Esophagus squamous epithelium (tissue), 5 donors: ENCODE measurements at regions not wholly inside any gene's neighbourhood (a gene's known extent, or its start where the extent isn't known, plus 50 kb on each side); places are given as distances from the start of the nearest gene placed in this dataset.

Experiments
- DNase-seq: peaks from one replicate; lab custom pipeline; 2025; lab: John Stamatoyannopoulos, UW
- H3K27ac ChIP-seq, 4 donors: fragments of 200-600 bp; sonication (generic); one replicate each; pipeline ENCODE4 v1.5.1; 2016 to 2019; ENCODE audit warnings: mild to moderate bottlenecking in 1 of 4
- H3K27me3 ChIP-seq, 4 donors: fragments of 200-600 bp; sonication (generic); 1 replicate in 3 of 4; 2 replicates in 1 of 4; pipeline versions ENCODE4 v1.5.1 to v1.6.0; 2017 to 2021; ENCODE audit warnings: antibody characterized with exemption in 1 of 4
- H3K36me3 ChIP-seq, 3 donors: fragments of 200-600 bp; sonication (generic); one replicate each; pipeline ENCODE4 v1.5.1; 2016 to 2019
- H3K4me1 ChIP-seq, 3 donors: fragments of 200-600 bp; sonication (generic); one replicate each; pipeline ENCODE4 v1.5.1; 2017 to 2019
- H3K4me3 ChIP-seq, 4 donors: fragments of 200-600 bp; sonication (generic); 1 replicate in 3 of 4; 2 replicates in 1 of 4; pipeline ENCODE4 v1.5.1; 2016 to 2019; ENCODE audit warnings: mild to moderate bottlenecking in 2 of 4, moderate library complexity in 1 of 4
- H3K9me3 ChIP-seq, 3 donors: fragments of 200-600 bp; sonication (generic); one replicate each; pipeline ENCODE4 v1.5.1; 2016 to 2019
- POLR2A ChIP-seq, 4 donors: fragments of 450-650 bp; IDR thresholded peaks; one replicate each; pipeline ENCODE4 v1.6.1; 2017; ENCODE audit warnings: antibody characterized with exemption in 4 of 4, mild to moderate bottlenecking in 4 of 4, moderate library complexity in 3 of 4
- WGBS, 2 donors: methylation state at CpG; one replicate each; pipeline ENCODE4 v1.1.5; 2018; 5-methylcytosine and 5-hydroxymethylcytosine counted together
- intact Hi-C: fragments of 100-400 bp; cut with DNase I; formaldehyde crosslinking; loops from one replicate; pipeline ENCODE4 v1.15.0; 2022
- TF ChIP-seq, protein P1 (sequence below), 6 experiments: fragments of 450-650 bp in 4 of 6; fragments of 200-600 bp in 2 of 6; sonication (generic) in 2 of 6; IDR thresholded peaks; one replicate each; pipeline ENCODE4 v1.5.1; 2016 to 2019; ENCODE audit warnings: antibody characterized with exemption in 6 of 6, mild to moderate bottlenecking in 4 of 6, moderate library complexity in 4 of 6
- donor health status: DM: yes; HTN: yes; CAD: no.

DNA sequence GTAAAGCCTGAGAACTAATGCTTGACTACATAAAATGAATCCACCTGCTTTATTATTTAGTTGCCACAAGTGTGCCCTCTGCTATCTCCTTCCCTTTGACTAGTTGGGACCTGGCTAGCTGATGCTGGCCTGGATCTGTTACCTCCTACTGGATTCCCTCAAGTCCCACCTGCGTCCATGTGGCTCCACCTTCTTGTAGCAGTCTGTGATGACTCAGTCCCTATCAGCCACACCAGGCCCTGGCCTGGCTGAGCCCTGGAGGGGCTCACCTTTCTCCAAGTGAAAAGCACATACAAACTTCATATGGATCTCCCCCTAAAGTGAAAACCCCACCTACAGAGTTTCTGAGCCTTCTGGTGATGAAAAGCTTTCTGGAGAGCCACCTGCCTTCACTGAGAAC is 611.4 kb downstream of the SEMA5A start:
- intact Hi-C loops: no loop called here
- Histone ChIP-seq H3K36me3 (no peaks in the 10 kb centered on the region), H3K27ac (no peak overlapping the region), H3K9me3 (no peaks in the 10 kb centered on the region), H3K27me3 (no peaks in the 10 kb centered on the region), H3K4me1 (no peaks in the 10 kb centered on the region), H3K4me3 (no peak overlapping the region)
- no peak for DNase-seq
- TF ChIP-seq, protein P1, sequence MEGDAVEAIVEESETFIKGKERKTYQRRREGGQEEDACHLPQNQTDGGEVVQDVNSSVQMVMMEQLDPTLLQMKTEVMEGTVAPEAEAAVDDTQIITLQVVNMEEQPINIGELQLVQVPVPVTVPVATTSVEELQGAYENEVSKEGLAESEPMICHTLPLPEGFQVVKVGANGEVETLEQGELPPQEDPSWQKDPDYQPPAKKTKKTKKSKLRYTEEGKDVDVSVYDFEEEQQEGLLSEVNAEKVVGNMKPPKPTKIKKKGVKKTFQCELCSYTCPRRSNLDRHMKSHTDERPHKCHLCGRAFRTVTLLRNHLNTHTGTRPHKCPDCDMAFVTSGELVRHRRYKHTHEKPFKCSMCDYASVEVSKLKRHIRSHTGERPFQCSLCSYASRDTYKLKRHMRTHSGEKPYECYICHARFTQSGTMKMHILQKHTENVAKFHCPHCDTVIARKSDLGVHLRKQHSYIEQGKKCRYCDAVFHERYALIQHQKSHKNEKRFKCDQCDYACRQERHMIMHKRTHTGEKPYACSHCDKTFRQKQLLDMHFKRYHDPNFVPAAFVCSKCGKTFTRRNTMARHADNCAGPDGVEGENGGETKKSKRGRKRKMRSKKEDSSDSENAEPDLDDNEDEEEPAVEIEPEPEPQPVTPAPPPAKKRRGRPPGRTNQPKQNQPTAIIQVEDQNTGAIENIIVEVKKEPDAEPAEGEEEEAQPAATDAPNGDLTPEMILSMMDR (IDR thresholded peaks at IDR 0.05): no peak
- TF ChIP-seq POLR2A (IDR thresholded peaks at IDR 0.05): no peak
- WGBS, 2 donors: 50 to 63% methylated on average over 1 of the region's 1 CpG

DNA sequence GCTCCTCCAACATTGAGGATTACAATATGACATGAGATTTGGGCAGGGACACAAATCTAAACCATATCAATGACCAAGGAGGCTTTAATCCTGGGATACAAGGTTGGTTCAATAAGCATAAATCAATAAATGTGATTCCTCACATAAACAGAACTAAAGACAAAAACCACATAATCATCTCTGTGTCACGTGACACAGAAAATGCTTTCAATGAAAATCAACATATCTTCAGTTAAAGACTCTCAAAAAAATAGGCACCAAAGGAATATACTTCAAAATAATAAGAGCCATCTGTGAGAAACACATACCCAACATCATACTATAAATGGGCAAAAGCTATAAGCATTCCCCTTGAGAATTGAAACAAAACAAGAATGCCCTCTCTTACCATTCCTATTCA is 604.9 kb downstream of the SEMA5A start:
- no peaks in the 10 kb centered on the region for H3K4me1 ChIP-seq
- H3K4me3 ChIP-seq: no peak overlapping the region
- no peaks in the 10 kb centered on the region for H3K27me3 ChIP-seq
- no peaks in the 10 kb centered on the region for H3K36me3 ChIP-seq
- H3K27ac ChIP-seq: no peak overlapping the region
- TF ChIP-seq, protein P1 (IDR thresholded peaks at IDR 0.05): no peak
- TF ChIP-seq POLR2A (IDR thresholded peaks at IDR 0.05): no peak
- intact Hi-C loops: no loop called here
- no peak for DNase-seq
- 48 to 67% methylated on average over 1 of the region's 1 CpG for WGBS, 2 donors
- H3K9me3 ChIP-seq: peaks cover 0 to 11% (median 0%) of the 10 kb centered on the region in 3 donors

DNA sequence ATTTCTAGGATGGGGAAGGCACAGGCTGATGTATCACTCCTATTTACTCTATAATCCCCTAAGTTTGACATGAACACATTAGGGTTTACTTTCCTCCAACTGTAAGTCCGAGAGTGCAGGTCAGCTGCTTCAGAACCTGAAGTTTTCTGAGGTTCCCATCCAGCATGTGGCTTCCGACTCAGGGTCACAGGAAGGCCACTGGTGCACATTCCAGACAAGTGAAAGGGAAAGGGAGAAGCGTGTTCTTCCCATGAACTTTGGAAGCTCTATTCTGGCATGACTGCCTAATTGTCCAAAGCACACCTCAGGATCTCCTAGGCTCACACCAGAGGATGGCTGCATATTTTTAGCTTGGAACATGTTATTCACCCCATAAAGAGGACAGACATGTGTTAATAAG is 602.6 kb downstream of the SEMA5A start:
- no peak for DNase-seq
- H3K36me3 ChIP-seq: no peaks in the 10 kb centered on the region
- TF ChIP-seq POLR2A (IDR thresholded peaks at IDR 0.05): no peak
- 48 to 66% methylated on average over 3 of the region's 3 CpGs for WGBS, 2 donors
- H3K27ac ChIP-seq: no peak overlapping the region
- intact Hi-C loops: no loop called here
- no peaks in the 10 kb centered on the region for H3K4me1 ChIP-seq
- no peak overlapping the region for H3K4me3 ChIP-seq
- H3K27me3 ChIP-seq: no peaks in the 10 kb centered on the region
- H3K9me3 ChIP-seq: peaks cover 0 to 11% (median 0%) of the 10 kb centered on the region in 3 donors

DNA sequence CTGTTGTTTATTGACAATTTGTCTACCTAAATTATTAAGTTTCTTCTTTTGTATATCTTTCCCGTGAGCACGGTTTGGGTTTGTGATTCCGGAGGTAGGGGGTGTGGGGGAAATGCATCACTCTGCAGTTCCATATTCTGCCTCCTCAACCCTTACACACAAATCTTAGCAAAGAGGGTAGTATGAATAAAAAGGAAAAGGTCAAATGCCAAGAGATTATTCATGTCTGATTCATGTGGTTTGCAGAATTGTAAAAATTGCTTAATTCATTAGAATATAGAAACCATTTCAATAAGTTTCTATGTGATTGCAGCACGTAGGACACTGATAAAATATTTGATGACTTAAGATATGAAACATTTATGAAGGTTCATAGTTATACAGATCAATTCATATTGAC is 601.9 kb downstream of the SEMA5A start:
- WGBS, 2 donors: 53 to 72% methylated on average over 4 of the region's 4 CpGs
- Histone ChIP-seq H3K9me3 (peaks cover 0 to 11% (median 0%) of the 10 kb centered on the region in 3 donors), H3K4me1 (no peaks in the 10 kb centered on the region), H3K27ac (no peak overlapping the region), H3K36me3 (no peaks in the 10 kb centered on the region), H3K27me3 (no peaks in the 10 kb centered on the region), H3K4me3 (no peak overlapping the region)
- intact Hi-C loops: no loop called here
- DNase-seq: no peak
- TF ChIP-seq, protein P1 (IDR thresholded peaks at IDR 0.05): no peak
- TF ChIP-seq POLR2A (IDR thresholded peaks at IDR 0.05): no peak

DNA sequence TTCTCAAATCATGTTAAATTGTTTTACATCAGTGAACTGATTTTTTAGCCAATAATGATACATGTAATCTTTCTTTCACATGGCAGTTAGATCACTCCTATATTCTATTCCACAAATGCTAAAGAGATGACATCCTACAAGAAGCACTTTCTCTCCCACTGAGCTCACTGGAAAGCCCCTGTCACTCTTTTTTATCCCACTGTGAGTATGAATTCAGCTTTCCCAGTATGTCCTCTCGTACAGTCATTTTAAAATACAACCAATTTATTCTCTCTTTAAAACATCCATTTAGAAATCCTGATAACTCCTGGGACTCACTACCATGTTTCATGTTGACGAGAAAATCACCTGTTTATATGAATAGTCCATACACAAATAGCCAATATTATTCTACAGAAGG is 599.9 kb downstream of the SEMA5A start:
- no peak for DNase-seq
- H3K9me3 ChIP-seq: peaks cover 0 to 6% (median 0%) of the 10 kb centered on the region in 3 donors
- 59 to 75% methylated on average over 2 of the region's 2 CpGs for WGBS, 2 donors
- H3K4me1 ChIP-seq: no peaks in the 10 kb centered on the region
- no peaks in the 10 kb centered on the region for H3K27me3 ChIP-seq
- H3K4me3 ChIP-seq: no peak overlapping the region
- H3K27ac ChIP-seq: no peak overlapping the region
- intact Hi-C loops: no loop called here
- TF ChIP-seq POLR2A (IDR thresholded peaks at IDR 0.05): no peak
- TF ChIP-seq, protein P1 (IDR thresholded peaks at IDR 0.05): no peak
- H3K36me3 ChIP-seq: no peaks in the 10 kb centered on the region

DNA sequence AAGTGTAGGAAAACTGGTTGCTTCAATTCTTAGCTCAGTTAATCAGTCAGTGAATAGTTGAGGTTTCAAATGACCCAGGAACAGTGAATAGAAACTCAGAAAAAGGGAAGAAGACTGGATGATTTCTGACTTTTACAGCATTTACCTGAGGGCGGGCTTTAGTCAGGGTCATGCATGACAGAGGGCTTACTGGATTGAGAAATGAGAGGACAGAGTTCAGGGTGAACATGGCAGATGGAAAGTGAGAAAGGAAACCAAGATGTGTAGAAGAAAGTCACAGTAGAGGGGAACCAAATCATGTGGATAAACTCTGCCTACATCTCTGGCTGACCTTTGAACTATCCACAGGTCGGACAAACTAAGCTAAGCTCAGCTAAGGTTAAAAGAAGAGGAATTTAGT is 596.0 kb downstream of the SEMA5A start:
- TF ChIP-seq POLR2A (IDR thresholded peaks at IDR 0.05): no peak
- TF ChIP-seq, protein P1 (IDR thresholded peaks at IDR 0.05): no peak
- DNase-seq: no peak
- intact Hi-C loops: no loop called here
- Histone ChIP-seq H3K4me3 (no peak overlapping the region), H3K4me1 (no peaks in the 10 kb centered on the region), H3K36me3 (no peaks in the 10 kb centered on the region), H3K27me3 (no peaks in the 10 kb centered on the region), H3K27ac (no peak overlapping the region), H3K9me3 (no peaks in the 10 kb centered on the region)
- WGBS, 2 donors: 63% methylated on average over 2 of the region's 2 CpGs
